ENCODE measurements at regions not wholly inside any gene's neighbourhood (a gene's known extent, or its start where the extent isn't known, plus 50 kb on each side); places are given as distances from the start of the nearest gene placed in this dataset.

GRCh38 chr15:69592954-69593353 lies 140.3 kb downstream of the RPLP1 start:
- TF ChIP-seq, protein P1, sequence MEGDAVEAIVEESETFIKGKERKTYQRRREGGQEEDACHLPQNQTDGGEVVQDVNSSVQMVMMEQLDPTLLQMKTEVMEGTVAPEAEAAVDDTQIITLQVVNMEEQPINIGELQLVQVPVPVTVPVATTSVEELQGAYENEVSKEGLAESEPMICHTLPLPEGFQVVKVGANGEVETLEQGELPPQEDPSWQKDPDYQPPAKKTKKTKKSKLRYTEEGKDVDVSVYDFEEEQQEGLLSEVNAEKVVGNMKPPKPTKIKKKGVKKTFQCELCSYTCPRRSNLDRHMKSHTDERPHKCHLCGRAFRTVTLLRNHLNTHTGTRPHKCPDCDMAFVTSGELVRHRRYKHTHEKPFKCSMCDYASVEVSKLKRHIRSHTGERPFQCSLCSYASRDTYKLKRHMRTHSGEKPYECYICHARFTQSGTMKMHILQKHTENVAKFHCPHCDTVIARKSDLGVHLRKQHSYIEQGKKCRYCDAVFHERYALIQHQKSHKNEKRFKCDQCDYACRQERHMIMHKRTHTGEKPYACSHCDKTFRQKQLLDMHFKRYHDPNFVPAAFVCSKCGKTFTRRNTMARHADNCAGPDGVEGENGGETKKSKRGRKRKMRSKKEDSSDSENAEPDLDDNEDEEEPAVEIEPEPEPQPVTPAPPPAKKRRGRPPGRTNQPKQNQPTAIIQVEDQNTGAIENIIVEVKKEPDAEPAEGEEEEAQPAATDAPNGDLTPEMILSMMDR (optimal IDR thresholded peaks at IDR 0.05 in 1 of 3, IDR thresholded peaks at IDR 0.05 in 1 of 3, conservative IDR thresholded peaks at IDR 0.05 in 1 of 3; ENCODE audit: extremely low read depth in 1 of 3, insufficient read depth in 2 of 3, low read length in 3 of 3) = no peak
- no peak for TF ChIP-seq EZH2 (IDR thresholded peaks at IDR 0.05; ENCODE audit: low read length)

Measured in keratinocyte (primary cell).